ENCODE measurements at regions not wholly inside any gene's neighbourhood (a gene's known extent, or its start where the extent isn't known, plus 50 kb on each side); places are given as distances from the start of the nearest gene placed in this dataset.

- H3K9me3 ChIP-seq, result no peaks in the 10 kb centered on the region
- TF ChIP-seq PBX3 (IDR thresholded peaks at IDR 0.05) (no peak), NR3C1 (IDR thresholded peaks at IDR 0.05) (no peak), ESRRA (IDR thresholded peaks at IDR 0.05; ENCODE audit: borderline replicate concordance, low read length) (no peak), NPAS2 (CRISPR knock-in tag; IDR thresholded peaks at IDR 0.05; ENCODE audit: borderline replicate concordance) (no peak), ZNF302 (CRISPR knock-in tag; IDR thresholded peaks at IDR 0.05) (no peak), EP300 (IDR thresholded peaks at IDR 0.05) (no peak)
- 69% methylated on average over 5 of the region's 5 CpGs for WGBS (ENCODE audit: missing lambda C conversion rate)
- DNase-seq (ENCODE audit: low read depth in 1 of 2, low spot score in 1 of 2) (no peak), ATAC-seq (no peak), FAIRE-seq (no peak)
- CTCF ChIA-PET, result no interaction called here
- no peak overlapping the region for H3K4me2 ChIP-seq
- H3K27ac ChIP-seq, result no peak overlapping the region
- no peak overlapping the region for H3K4me3 ChIP-seq
- no peaks in the 10 kb centered on the region for H3K4me1 ChIP-seq
- POLR2A ChIA-PET, result no interaction called here
Measured at GRCh38 chr4:156584100-156584499, 387.5 kb downstream of the PDGFC start.

GRCh38 chr4:156583265-156583664 is 388.3 kb downstream of the PDGFC start:
- ATAC-seq, result no peak
- no peaks in the 10 kb centered on the region for H3K4me1 ChIP-seq
- no peaks in the 10 kb centered on the region for H3K9me3 ChIP-seq
- FAIRE-seq, result no peak
- 82% methylated on average over 2 of the region's 2 CpGs for WGBS (ENCODE audit: missing lambda C conversion rate)
- POLR2A ChIA-PET, result no interaction called here
- no peak for DNase-seq (ENCODE audit: low read depth in 1 of 2, low spot score in 1 of 2)
- CTCF ChIA-PET, result no interaction called here
- TF ChIP-seq HDAC2 (IDR thresholded peaks at IDR 0.05) (no peak), CHD2 (IDR thresholded peaks at IDR 0.05; ENCODE audit: low read length, partially characterized antibody) (no peak), FOXS1 (CRISPR knock-in tag; IDR thresholded peaks at IDR 0.05) (no peak), SREBF2 (IDR thresholded peaks at IDR 0.05) (no peak), NR3C1 (IDR thresholded peaks at IDR 0.05) (no peak), TFCP2L1 (CRISPR knock-in tag; IDR thresholded peaks at IDR 0.05) (no peak), BHLHE40 (IDR thresholded peaks at IDR 0.05; ENCODE audit: low read depth, low read length) (no peak), NPAS2 (CRISPR knock-in tag; IDR thresholded peaks at IDR 0.05; ENCODE audit: borderline replicate concordance) (no peak), RAD21 (conservative IDR thresholded peaks at IDR 0.05 in 1 of 2, IDR thresholded peaks at IDR 0.05 in 1 of 2) (no peak)
- no peak overlapping the region for H3K27ac ChIP-seq
- H3K4me3 ChIP-seq, result no peak overlapping the region
- no peak overlapping the region for H3K4me2 ChIP-seq

- no peaks in the 10 kb centered on the region for H3K9me3 ChIP-seq
- no peaks in the 10 kb centered on the region for H3K4me1 ChIP-seq
- no peak overlapping the region for H3K27ac ChIP-seq
- FAIRE-seq (no peak), DNase-seq (ENCODE audit: low read depth in 1 of 2, low spot score in 1 of 2) (no peak), ATAC-seq (no peak)
- 34% methylated on average over 3 of the region's 3 CpGs for WGBS (ENCODE audit: missing lambda C conversion rate)
- TF ChIP-seq SREBF2 (IDR thresholded peaks at IDR 0.05), result no peak
- no peak for TF ChIP-seq JUN (IDR thresholded peaks at IDR 0.05)
- TF ChIP-seq, protein P1, sequence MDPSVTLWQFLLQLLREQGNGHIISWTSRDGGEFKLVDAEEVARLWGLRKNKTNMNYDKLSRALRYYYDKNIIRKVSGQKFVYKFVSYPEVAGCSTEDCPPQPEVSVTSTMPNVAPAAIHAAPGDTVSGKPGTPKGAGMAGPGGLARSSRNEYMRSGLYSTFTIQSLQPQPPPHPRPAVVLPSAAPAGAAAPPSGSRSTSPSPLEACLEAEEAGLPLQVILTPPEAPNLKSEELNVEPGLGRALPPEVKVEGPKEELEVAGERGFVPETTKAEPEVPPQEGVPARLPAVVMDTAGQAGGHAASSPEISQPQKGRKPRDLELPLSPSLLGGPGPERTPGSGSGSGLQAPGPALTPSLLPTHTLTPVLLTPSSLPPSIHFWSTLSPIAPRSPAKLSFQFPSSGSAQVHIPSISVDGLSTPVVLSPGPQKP (IDR thresholded peaks at IDR 0.05; ENCODE audit: low read depth, low read length), result no peak
- no peak for TF ChIP-seq FOSB (CRISPR knock-in tag; IDR thresholded peaks at IDR 0.05)
- TF ChIP-seq EHF (CRISPR knock-in tag; IDR thresholded peaks at IDR 0.05), result no peak
- TF ChIP-seq HEYL (CRISPR knock-in tag; IDR thresholded peaks at IDR 0.05), result no peak
- TF ChIP-seq RCOR1 (IDR thresholded peaks at IDR 0.05; ENCODE audit: low read depth, low read length), result no peak
- TF ChIP-seq RARB (CRISPR knock-in tag; IDR thresholded peaks at IDR 0.05), result no peak
- TF ChIP-seq KDM5A (IDR thresholded peaks at IDR 0.05), result no peak
- TF ChIP-seq CEBPB (IDR thresholded peaks at IDR 0.05), result no peak
- TF ChIP-seq, protein P2, sequence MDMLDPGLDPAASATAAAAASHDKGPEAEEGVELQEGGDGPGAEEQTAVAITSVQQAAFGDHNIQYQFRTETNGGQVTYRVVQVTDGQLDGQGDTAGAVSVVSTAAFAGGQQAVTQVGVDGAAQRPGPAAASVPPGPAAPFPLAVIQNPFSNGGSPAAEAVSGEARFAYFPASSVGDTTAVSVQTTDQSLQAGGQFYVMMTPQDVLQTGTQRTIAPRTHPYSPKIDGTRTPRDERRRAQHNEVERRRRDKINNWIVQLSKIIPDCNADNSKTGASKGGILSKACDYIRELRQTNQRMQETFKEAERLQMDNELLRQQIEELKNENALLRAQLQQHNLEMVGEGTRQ (IDR thresholded peaks at IDR 0.05), result no peak
- TF ChIP-seq HOXB5 (CRISPR knock-in tag; IDR thresholded peaks at IDR 0.05), result no peak
- TF ChIP-seq, protein P3, sequence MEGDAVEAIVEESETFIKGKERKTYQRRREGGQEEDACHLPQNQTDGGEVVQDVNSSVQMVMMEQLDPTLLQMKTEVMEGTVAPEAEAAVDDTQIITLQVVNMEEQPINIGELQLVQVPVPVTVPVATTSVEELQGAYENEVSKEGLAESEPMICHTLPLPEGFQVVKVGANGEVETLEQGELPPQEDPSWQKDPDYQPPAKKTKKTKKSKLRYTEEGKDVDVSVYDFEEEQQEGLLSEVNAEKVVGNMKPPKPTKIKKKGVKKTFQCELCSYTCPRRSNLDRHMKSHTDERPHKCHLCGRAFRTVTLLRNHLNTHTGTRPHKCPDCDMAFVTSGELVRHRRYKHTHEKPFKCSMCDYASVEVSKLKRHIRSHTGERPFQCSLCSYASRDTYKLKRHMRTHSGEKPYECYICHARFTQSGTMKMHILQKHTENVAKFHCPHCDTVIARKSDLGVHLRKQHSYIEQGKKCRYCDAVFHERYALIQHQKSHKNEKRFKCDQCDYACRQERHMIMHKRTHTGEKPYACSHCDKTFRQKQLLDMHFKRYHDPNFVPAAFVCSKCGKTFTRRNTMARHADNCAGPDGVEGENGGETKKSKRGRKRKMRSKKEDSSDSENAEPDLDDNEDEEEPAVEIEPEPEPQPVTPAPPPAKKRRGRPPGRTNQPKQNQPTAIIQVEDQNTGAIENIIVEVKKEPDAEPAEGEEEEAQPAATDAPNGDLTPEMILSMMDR (IDR thresholded peaks at IDR 0.05), result no peak
- TF ChIP-seq TFCP2L1 (CRISPR knock-in tag; IDR thresholded peaks at IDR 0.05), result no peak
- ChIA-PET POLR2A (no interaction called here), CTCF (no interaction called here)
- H3K4me3 ChIP-seq, result no peak overlapping the region
- peak overlapping the region; percentile 54 for H3K4me2 ChIP-seq
Measured at GRCh38 chr4:156581282-156582063, 390.1 kb downstream of the PDGFC start.

Data from A549 (cell line).